Endothelial cell of umbilical vein (primary cell): ENCODE measurements at regions not wholly inside any gene's neighbourhood (a gene's known extent, or its start where the extent isn't known, plus 50 kb on each side); places are given as distances from the start of the nearest gene placed in this dataset.

Source experiments
- MYC ChIP-seq: IDR thresholded peaks from one replicate; pipeline ENCODE4 v1.6.1; 2011; ENCODE audit warnings: mild to moderate bottlenecking, low read depth, low read length
- POLR2AphosphoS5 ChIP-seq: IDR thresholded peaks from 2 replicates; pipeline ENCODE4 v1.6.1; 2012; ENCODE audit warnings: low read depth, mild to moderate bottlenecking, control low read depth, low read length, moderate library complexity; ENCODE audit not compliant: insufficient read depth
- TF ChIP-seq, protein P1 (sequence below), 2 donors: IDR thresholded peaks; 1 replicate in 1 of 2; 2 replicates in 1 of 2; pipeline ENCODE4 v1.5.1; 2011; ENCODE audit warnings: low read length in 2 of 2, mild to moderate bottlenecking in 2 of 2, moderate library complexity in 2 of 2, control low read depth in 1 of 2, inconsistent platforms in 1 of 2, low read depth in 1 of 2; ENCODE audit not compliant: insufficient read depth in 1 of 2; ENCODE audit errors: extremely low read depth in 1 of 2

- TF ChIP-seq MYC = no peak
- TF ChIP-seq, protein P1, sequence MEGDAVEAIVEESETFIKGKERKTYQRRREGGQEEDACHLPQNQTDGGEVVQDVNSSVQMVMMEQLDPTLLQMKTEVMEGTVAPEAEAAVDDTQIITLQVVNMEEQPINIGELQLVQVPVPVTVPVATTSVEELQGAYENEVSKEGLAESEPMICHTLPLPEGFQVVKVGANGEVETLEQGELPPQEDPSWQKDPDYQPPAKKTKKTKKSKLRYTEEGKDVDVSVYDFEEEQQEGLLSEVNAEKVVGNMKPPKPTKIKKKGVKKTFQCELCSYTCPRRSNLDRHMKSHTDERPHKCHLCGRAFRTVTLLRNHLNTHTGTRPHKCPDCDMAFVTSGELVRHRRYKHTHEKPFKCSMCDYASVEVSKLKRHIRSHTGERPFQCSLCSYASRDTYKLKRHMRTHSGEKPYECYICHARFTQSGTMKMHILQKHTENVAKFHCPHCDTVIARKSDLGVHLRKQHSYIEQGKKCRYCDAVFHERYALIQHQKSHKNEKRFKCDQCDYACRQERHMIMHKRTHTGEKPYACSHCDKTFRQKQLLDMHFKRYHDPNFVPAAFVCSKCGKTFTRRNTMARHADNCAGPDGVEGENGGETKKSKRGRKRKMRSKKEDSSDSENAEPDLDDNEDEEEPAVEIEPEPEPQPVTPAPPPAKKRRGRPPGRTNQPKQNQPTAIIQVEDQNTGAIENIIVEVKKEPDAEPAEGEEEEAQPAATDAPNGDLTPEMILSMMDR (IDR thresholded peaks at IDR 0.05; ENCODE audit: extremely low read depth in 1 of 2, insufficient read depth in 1 of 2, low read depth in 1 of 2, low read length in 2 of 2) = no peak
- no peak for TF ChIP-seq POLR2AphosphoS5
These were observed 309.0 kb upstream of the CHD6 start for GRCh38 chr20:41927189-41927588.
